Fibroblast of skin of left biceps (primary cell): ENCODE measurements at regions not wholly inside any gene's neighbourhood (a gene's known extent, or its start where the extent isn't known, plus 50 kb on each side); places are given as distances from the start of the nearest gene placed in this dataset.

Experiments used
- DNase-seq, 2 experiments: peaks; one replicate each; pipeline ENCODE4 v3.0.0-alpha.2; 2013; ENCODE audit warnings: low read depth in 2 of 2

DNA sequence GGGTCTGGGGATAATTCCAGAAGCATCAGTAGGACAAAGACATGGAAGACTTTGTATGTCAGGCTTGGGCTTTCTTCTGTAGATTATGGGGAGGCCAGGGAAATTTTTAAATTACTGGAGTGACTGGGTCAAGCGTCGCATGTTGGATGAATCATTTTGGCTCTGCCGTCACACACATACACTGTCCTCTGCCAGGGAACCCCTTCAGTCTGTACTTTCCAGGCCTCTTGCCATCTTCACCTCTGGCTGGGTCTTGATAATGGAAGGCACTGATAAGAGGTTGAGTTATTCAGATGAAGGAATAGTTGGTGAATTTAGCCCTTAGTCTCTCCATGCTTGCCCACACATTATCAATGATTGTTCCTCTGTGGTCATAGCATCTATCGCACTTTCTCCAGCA, 895.1 kb upstream of the CELF4 start:
- no peak for DNase-seq

DNA sequence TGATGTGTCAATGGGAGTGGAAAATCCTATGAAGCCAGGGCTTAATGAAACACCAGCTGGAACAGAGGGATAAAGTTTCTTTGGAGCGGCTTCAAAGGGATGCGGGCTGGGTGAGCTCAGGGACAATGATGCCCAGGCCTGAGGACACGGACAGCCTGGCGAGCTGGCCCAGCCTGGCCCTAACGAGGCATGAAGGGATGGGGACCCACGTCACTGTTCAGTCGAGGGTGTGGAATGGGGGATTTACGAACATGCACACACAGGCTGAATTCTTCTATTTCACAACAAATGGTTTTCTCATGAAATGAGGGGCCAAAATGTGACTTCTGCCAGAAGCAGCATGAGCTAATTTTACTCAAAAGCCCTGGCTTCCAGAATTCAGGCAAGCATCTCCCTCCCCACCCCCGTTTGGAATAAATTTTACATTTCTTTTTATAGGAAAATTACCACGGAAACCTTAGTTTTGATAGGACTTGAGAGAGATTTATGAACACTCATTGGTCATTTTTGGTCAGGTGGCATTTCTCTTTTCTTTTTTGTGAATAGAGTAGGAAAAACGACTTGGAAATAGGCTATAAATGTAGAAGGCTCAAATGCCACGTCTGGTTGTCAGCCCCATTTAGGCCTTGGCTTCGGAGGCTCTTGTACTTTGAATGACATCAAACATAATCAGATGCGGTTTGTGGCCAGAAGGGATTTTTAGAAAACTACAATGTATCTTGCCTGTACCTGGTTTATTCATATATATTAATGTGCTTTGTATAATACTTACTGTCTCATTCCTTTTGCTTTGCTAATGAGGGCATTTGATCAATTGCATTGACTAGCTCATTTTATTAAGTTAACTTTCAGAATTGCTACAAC, 893.8 kb upstream of the CELF4 start:
- DNase-seq: no peak

DNA sequence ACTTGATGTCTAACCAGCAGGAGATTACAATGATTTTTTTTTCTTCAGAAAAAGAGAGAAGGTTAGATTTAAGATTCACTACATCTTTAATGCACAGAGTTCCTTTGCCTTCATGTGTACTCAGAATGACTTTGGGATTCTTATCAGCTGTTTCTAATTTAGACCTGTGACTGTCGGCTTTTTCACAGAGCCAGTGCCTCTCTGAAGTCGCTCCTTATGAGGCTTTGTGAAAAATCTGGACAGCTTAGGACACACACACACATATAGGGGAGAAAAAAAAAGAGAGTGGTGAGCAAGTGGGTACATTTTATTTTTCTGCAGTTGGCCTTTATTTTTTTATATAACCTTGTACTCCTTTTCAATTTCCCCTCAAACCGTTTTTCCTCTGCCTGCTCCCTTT, 893.1 kb upstream of the CELF4 start:
- DNase-seq: no peak

DNA sequence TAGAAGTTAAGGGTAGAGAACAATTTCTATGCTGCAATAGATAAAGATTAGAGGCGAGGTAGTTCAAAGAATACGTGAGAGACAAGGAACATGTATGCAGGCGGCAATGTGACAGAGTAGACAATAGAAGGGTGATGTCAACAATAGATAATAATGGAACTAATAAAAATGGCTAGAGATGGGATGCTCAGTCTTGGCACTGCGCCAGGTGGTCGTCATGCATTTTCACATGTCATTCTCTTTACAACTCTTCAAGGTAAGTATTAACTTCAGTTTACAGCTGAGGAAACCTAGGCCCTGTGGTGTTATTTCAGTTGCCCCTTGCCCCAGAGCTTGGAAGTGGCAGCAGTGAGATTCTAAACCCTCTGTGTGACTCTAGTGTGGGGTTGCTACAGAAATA, 890.7 kb upstream of the CELF4 start:
- DNase-seq: no peak

DNA sequence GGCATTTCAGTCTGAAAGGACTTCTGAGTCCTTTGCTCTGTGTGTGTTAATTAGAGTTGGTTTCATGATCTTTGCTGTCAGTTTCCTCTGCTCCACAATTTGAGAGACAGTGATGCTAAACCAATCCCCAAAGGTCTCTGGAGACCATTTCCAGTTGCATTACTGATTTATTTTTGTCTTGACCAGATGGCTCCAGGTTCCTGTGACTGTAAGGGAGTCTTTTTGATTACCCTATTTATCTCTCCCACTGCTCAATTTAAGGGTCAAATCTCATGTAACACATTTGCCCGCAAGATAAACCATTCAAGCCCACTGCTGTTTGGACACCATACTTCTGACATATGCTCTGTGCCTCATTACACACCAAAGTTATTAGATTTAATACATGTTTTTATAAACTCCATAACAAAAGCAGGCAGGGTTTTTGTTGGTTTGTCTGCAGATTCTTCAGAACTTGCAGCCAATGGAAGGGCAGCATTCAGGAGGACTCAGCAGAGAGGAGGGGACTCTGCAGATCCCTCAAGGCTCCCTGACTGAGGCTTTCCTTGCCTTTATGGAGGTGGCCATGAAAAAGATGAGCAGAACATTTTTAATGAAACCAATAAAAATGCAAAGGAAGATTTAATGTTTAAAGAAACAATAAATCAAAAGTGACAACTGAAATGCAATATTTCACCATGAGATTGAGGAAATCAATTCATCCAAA, 889.3 kb upstream of the CELF4 start:
- no peak for DNase-seq

DNA sequence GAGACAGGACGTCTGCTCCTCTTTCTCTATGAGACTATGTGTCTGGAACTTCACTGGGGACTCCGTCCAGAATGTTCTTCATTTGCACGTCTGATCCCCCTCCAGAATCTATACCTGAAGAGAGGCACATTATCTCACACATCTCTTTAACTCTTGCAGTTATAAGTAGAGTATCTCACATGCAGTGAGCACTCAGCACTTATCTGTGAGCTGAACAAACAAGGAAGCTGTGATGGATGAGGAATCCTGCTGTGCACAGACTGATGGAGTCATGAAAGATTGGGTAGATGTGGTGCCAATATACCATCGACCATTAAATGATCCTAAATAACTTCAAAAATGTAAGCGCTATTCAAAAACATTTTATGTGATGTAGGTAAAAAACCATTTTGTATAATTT, 888.3 kb upstream of the CELF4 start:
- DNase-seq: no peak

DNA sequence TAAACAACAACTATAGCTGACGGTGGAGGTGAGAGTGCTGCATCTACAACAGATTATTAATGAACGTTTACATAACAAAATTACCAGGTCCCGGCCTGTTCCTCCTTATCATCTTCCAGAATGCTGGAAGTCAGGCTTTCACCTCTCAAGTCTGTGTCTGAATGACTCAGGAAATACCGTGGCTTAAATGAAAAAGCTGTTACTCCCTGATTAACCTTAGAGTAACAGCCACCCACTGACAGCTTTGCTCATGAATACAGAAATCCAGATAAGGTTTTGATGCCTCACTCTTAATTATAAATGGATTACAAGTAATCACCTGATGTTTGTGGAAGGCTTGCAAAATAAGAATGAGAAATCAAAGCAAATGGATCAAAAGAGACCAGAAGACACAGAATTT, 885.3 kb upstream of the CELF4 start:
- DNase-seq: no peak

DNA sequence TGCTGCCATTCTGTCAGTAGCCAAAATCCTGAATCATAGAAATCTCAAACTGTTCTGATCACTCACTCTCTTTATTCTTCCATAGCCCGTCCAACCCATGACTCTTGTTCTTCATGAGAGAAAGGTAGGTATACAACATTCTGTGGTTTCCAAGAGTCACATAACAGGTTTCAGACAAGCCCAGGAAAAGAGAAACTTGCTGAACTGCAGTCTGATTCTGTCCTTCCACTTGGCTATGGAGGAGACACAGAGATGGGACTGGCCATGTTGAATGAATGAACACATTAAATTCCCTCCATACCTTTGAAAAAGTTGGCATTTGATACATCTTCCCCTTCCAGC, 880.2 kb upstream of the CELF4 start:
- DNase-seq: no peak

DNA sequence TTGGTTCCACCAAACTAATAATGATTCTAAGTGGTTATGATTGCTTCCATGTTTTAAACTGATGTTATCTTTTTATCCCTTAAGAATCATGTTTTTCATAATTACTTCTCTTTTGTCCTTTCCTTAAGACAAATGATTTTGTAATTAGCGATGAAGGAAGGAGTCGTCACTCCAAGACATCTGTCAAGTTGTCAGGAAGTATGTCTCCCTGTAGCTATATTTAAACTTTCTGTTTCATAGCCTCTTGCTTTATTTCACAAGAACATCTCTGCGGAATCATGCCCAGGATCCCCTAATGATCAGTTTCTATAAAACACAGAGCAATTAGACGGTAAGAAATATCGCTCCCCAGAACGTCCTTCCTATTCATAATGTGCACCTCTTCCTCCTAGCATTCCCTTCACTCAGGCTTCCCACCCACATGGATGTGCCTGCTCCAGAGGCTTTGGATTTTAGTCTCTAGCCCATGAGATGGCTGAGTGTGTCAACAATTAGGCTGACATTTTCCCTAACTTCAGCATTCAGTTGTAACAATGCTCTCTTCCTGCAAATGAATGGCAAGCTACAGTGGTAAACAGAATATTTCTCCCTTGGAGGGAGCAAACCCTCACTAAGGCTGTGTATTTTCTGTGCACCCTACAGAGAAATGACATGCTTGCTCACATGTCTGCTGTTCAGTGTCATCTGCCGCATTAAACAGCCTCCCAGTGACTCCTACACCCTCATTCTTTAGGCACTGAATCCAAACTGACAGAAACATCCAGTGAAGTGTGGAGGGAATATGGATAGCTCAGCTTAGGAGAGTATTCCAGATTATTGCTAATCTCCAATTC, 879.6 kb upstream of the CELF4 start:
- no peak for DNase-seq

DNA sequence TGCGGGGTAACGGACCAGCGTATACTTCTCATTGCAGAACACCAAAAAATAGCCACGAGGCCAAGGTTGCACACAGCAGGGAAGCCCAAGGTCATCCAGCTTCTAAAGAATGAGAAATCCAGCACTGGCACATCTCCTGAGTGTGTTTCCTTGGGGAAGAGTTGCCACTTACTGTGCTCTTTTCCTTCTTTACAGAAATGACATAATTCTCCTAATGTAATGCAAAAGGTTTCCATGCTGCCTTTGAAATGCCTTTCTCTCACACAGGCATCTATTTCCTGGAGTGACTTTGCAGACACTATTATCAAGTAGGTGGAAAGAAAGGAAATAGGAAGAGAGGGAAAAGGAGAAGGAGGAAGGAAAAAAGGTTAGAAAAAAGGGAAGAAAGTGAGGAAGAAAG, 862.1 kb upstream of the CELF4 start:
- no peak for DNase-seq

DNA sequence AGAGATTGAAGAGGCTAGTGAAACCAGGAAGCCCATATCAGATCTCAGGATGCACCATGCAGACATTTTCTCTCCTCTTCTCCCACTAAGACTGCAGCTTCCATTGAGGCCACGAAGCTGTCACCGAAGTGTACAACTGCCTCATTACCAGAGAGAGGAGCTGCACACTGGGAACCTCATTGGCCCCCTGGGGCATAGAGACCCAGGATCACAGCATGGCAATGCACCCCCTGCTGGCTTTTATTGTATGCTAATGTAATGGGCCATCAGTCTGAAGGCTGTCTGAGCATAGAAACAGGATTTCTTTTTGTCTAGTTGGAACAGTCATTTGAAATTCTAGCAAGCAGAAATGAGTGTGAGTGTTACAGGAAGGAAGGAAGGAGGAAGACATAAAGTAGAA, 861.6 kb upstream of the CELF4 start:
- no peak for DNase-seq

DNA sequence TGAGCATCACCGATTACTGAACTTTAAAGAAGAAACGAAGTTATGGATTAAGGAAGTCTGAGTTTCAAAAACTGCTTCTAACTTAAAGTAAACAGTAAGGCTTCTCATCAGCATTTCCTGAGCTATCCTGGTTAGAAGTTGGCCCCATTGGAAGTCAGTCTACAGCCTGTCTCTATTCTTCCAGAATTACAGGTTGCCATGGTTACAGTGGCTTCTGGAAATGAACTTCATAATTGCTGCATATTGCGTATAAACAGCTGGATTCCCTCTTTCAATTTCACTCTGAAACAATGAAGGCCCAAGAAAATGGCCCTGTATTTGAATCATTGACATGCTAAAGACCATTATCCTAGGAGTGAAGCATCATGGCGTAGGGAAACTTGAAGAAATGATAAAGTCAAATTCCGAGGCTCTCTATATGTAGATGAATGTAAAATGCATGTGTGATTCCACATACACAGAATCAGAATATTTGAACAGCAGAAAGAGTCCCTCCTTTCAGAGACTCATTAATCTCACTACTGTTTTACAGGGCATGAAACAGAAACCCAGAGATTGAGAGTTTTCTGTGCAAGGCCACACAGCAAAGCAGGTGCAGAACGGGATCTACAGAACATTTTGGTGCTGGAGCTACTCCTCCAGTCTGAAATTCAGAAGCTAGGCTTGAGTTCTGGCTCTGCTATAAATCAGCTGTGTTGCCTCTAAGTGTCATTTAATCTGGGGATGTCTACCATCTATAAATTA, 856.4 kb upstream of the CELF4 start:
- no peak for DNase-seq

DNA sequence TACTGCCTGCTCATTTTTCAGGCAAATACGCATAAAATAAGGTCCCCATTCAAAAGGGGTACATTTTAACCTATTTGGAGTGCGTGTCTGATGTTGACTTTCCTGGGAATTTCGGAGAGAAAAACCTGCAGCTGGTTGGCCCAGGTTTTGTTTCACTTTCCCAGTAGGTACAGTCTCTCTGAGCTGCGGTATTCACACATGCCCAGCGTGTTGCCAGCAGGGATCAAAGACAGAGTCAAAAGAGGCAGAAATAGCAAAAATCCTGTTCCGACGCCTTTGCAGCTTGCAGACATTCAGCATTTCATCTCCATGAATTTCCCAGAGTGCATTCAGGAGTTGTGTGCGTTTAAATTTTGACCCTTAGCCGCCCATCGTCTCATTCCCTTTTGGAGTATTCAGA, 855.4 kb upstream of the CELF4 start:
- DNase-seq: no peak

DNA sequence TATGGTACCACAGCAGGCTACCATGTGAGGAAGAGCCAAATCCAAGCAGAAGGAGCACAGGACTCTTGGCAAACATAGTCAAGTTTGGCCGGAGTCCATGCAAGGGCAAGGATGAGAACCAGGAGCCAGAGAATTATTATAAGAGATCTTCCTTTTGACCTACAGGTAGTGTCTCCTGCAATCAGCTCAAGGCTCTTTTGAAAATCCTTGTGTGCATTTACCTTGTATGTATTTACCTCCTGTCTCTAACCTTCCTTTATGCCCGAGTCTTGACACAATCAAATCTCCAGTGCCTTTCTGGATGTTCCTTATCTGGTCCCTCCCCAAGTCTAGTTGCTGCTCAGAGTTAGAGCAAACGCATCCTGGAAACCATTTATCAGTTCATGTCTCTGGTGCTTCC, 855.0 kb upstream of the CELF4 start:
- no peak for DNase-seq

DNA sequence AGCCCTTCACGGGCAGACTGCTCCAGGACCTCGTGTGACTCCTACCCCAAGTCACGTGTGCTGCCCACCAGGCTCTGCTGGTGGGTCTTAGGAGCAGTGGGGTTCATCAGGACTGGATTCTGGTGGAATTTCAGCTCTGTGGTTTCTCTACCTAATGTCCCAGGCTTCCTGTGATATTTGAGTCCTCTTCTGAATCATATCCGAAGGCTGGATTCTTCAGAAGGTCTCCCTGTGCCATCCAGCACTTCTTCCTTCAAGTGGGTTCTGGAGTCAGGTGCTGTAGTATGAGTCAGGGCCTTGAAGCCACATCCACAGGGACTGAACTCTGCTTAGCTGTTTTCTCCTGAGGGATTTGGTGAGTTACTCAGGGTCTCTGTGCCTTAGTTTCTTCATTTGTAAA, 850.2 kb upstream of the CELF4 start:
- no peak for DNase-seq

DNA sequence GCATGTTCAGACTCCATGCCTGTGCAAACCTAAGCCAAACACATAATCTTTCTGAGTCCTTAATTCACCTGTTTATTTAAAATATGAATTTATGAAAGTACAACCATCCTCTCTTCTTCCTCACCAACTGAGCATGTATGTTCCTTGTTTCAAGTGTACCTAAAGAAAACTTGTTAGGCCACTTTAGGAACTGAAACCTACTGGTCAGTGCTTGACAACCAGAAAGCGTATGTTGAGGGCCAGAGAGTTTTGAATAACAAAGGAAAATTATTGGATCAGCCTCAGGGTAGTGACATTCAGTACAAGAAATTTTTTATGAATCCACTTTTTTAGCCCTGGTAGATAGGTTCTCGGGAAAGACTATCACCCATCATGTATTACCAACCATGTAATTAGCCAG, 847.6 kb upstream of the CELF4 start:
- DNase-seq: no peak

DNA sequence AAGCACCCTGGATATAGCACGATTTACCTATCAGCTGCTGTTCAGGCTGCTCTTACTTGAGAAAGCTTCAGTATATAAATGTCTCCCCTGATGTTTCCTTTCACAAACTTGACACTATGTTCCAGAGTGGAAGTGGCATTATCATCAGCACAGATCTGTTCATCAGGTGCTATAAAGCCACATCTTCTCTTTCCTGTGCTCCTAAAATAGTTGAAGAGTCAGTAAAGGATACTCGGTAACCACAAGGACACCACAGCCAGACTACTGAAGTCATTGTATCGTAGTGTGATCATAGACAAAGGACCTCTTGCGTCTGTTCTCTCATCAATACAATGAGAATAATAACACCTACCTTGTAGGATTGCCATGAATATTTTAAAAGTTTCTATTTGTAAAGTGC, 841.0 kb upstream of the CELF4 start:
- DNase-seq: no peak

DNA sequence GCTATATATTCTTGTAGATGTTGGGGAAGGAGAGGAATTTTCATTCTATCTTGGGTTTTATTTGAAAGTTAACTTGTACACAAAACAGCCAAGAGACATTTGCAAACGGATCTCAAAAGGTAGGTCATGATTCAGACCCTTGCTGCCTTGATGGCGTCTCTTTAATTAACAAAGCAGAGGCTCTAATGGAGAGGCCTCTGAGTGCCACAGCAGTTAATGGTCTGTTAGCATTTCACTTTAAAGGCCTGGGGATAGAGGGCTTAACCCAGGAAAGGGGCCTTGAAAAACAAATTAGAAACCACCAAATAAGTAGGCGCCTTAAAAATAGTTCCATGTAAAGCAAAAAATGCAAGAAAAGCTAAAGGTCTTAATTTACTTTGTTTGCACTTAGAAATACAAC, 836.9 kb upstream of the CELF4 start:
- DNase-seq: no peak

DNA sequence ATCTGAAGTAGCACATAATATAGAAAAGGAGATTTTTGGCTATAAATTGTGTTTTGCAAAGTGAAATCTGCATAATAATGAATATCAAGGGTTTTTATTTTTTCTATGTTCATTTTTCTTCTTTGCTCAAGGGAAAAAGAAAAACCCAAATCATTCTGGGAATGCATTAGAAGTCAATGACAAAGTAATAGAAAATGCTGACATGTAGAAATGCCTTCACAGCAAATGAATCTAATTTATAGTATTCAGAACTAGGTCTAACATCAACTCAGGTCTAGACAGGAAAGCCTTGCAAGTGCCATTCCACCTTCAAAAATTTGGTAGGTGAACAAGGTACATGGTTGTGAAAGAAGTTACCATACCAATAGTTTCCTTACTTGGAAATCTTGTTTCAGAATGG, 831.5 kb upstream of the CELF4 start:
- no peak for DNase-seq

DNA sequence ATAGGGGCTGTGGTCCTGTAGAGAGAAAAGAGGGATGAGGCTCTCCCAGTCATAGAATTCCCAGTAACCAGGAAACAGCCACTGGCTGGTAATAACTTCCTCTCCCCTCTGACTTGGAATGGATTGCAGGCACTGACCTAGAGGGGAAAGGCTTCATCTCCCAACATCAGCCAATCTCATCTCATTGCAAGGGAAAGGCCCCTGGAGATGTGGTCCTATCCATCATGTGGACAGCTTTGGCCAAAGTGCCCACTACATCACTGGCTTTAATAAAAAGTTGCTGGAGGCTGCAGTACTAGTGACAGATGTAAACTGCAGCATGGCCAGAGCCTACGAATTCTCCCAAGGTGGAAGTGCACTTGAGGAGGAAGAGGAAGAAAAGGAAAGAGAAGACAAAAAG, 820.5 kb upstream of the CELF4 start:
- no peak for DNase-seq

DNA sequence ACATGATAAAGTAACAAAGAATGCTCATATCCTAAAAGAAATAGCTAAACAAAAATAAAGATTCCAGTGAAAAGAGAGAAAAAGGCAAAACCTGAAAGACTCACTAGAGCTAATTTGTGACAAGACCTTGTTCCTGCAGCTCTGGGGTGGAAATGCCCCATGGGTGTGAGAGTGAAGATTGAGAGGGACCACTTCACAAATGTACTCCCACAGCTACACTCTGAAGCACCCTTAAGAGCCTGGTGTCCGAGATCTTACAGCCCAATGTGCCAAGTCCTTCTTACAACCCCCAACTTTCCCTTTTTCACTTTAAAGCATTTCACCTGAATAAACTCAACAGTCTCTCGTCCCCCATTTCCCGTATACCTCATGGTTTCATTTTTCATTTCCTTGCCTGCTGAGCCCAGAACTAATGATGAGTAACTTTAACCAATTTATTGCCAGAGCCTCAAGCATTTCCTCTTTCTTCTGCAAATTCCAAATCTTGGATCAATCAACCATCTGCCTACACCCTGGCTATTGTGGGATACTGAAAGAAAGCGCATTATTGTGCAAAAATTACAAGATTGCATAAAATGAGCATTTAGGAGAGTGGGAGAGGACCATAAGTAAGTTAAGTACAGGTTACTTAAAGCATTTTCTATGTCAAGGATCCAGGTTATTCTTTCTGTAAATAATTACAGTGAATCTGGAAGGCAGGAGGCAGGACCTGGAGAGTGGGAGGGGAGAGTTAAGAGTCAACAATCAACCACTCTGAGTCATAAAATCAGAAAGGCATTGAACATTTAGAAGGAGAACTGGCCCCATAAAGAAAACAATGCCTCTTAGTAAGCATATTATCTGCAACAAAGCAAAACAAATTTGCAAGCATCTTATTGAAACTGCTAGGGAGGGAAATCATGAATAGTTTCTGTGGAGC, 804.4 kb upstream of the CELF4 start:
- DNase-seq: no peak
